Central memory CD8-positive, alpha-beta T cell (primary cell): ENCODE measurements at regions not wholly inside any gene's neighbourhood (a gene's known extent, or its start where the extent isn't known, plus 50 kb on each side); places are given as distances from the start of the nearest gene placed in this dataset.
A peak's percentile ranks its signal among the peaks of the same experiment; 100 is the strongest.

Experiments used
- ATAC-seq: fragments of 150-1000 bp; cut with Tn5 transposase; replicated peaks from 2 replicates; pipeline ENCODE4 v1.10.0; 2022; ENCODE audit warnings: mild to moderate bottlenecking, moderate FRiP score, moderate number of reproducible peaks; ENCODE audit not compliant: poor library complexity, severe bottlenecking; ENCODE audit errors: extremely low read depth
- DNase-seq, 2 donors: peaks; one replicate each; pipeline ENCODE4 v3.0.0; 2021; ENCODE audit warnings: low spot score in 2 of 2
- H3K27ac Mint-ChIP-seq: one replicate; pipeline ENCODE4 v1.8.0; 2022; ENCODE audit warnings: low read depth, mild to moderate bottlenecking, moderate library complexity, mixed read lengths
- H3K27me3 Mint-ChIP-seq: one replicate; pipeline ENCODE4 v1.8.0; 2022; ENCODE audit warnings: mixed read lengths
- H3K36me3 Mint-ChIP-seq: one replicate; pipeline ENCODE4 v1.8.0; 2022; ENCODE audit warnings: mild to moderate bottlenecking, moderate library complexity, mixed read lengths; ENCODE audit not compliant: insufficient read depth
- H3K4me1 Mint-ChIP-seq: one replicate; pipeline ENCODE4 v1.8.0; 2022; ENCODE audit warnings: mixed read lengths
- H3K4me3 Mint-ChIP-seq: one replicate; pipeline ENCODE4 v1.8.0; 2022; ENCODE audit warnings: mild to moderate bottlenecking, moderate library complexity, mixed read lengths
- H3K9me3 Mint-ChIP-seq: one replicate; pipeline ENCODE4 v1.8.0; 2022; ENCODE audit warnings: mixed read lengths

- Mint-ChIP-seq H3K9me3 (peaks cover 7% of the 10 kb centered on the region), H3K27me3 (peaks cover 38% of the 10 kb centered on the region), H3K36me3 (peaks cover 2% of the 10 kb centered on the region), H3K4me3 (no peak overlapping the region), H3K4me1 (peaks cover 6% of the 10 kb centered on the region), H3K27ac (no peak overlapping the region)
- ATAC-seq (no peak), DNase-seq (no peak)
Observed at GRCh38 chr10:4351723-4352413, 474.1 kb upstream of the AKR1E2 start.

- H3K4me1 Mint-ChIP-seq: no peaks in the 10 kb centered on the region
- H3K9me3 Mint-ChIP-seq: no peaks in the 10 kb centered on the region
- no peak overlapping the region for H3K27ac Mint-ChIP-seq
- no peak for DNase-seq
- H3K27me3 Mint-ChIP-seq: peaks cover 44% of the 10 kb centered on the region
- no peaks in the 10 kb centered on the region for H3K36me3 Mint-ChIP-seq
- H3K4me3 Mint-ChIP-seq: no peak overlapping the region
- ATAC-seq: no peak
Observed at GRCh38 chr10:4347397-4347796, 478.6 kb upstream of the AKR1E2 start.

GRCh38 chr10:4345877-4346646, 479.9 kb upstream of the AKR1E2 start:
- Mint-ChIP-seq H3K36me3 (no peaks in the 10 kb centered on the region), H3K27me3 (peaks cover 38% of the 10 kb centered on the region), H3K4me3 (no peak overlapping the region), H3K4me1 (no peaks in the 10 kb centered on the region), H3K9me3 (no peaks in the 10 kb centered on the region), H3K27ac (no peak overlapping the region)
- DNase-seq (no peak), ATAC-seq (no peak)

- Mint-ChIP-seq H3K4me1 (no peaks in the 10 kb centered on the region), H3K36me3 (no peaks in the 10 kb centered on the region), H3K27ac (no peak overlapping the region), H3K9me3 (no peaks in the 10 kb centered on the region), H3K4me3 (no peak overlapping the region), H3K27me3 (peaks cover 35% of the 10 kb centered on the region)
- no peak for ATAC-seq
- no peak for DNase-seq
Observed at GRCh38 chr10:4344492-4344994, 481.5 kb upstream of the AKR1E2 start.

- no peaks in the 10 kb centered on the region for H3K36me3 Mint-ChIP-seq
- no peaks in the 10 kb centered on the region for H3K4me1 Mint-ChIP-seq
- H3K27me3 Mint-ChIP-seq: peaks cover 35% of the 10 kb centered on the region
- DNase-seq (no peak), ATAC-seq (no peak)
- no peak overlapping the region for H3K4me3 Mint-ChIP-seq
- H3K27ac Mint-ChIP-seq: no peak overlapping the region
- no peaks in the 10 kb centered on the region for H3K9me3 Mint-ChIP-seq
Observed at GRCh38 chr10:4343873-4344272, 482.1 kb upstream of the AKR1E2 start.

- no peaks in the 10 kb centered on the region for H3K9me3 Mint-ChIP-seq
- no peaks in the 10 kb centered on the region for H3K36me3 Mint-ChIP-seq
- no peak overlapping the region for H3K27ac Mint-ChIP-seq
Observed at GRCh38 chr10:4343091-4343490, 482.9 kb upstream of the AKR1E2 start.

GRCh38 chr10:4338768-4339167, 487.2 kb upstream of the AKR1E2 start:
- peaks cover 15% of the 10 kb centered on the region for H3K27me3 Mint-ChIP-seq
- H3K27ac Mint-ChIP-seq: no peak overlapping the region
- DNase-seq (no peak), ATAC-seq (no peak)
- no peak overlapping the region for H3K4me3 Mint-ChIP-seq
- no peaks in the 10 kb centered on the region for H3K4me1 Mint-ChIP-seq
- no peaks in the 10 kb centered on the region for H3K9me3 Mint-ChIP-seq
- no peaks in the 10 kb centered on the region for H3K36me3 Mint-ChIP-seq

More at GRCh38 chr10:4343091-4343490, 482.9 kb upstream of the AKR1E2 start:
- H3K27me3 Mint-ChIP-seq: peaks cover 35% of the 10 kb centered on the region
- DNase-seq (no peak), ATAC-seq (no peak)
- no peaks in the 10 kb centered on the region for H3K4me1 Mint-ChIP-seq
- H3K4me3 Mint-ChIP-seq: no peak overlapping the region

- H3K27me3 Mint-ChIP-seq: peaks cover 7% of the 10 kb centered on the region
- H3K4me1 Mint-ChIP-seq: no peaks in the 10 kb centered on the region
- DNase-seq (no peak), ATAC-seq (no peak)
- no peak overlapping the region for H3K4me3 Mint-ChIP-seq
- no peaks in the 10 kb centered on the region for H3K36me3 Mint-ChIP-seq
- no peak overlapping the region for H3K27ac Mint-ChIP-seq
- no peaks in the 10 kb centered on the region for H3K9me3 Mint-ChIP-seq
Observed at GRCh38 chr10:4337563-4337962, 488.4 kb upstream of the AKR1E2 start.

- DNase-seq (no peak), ATAC-seq (no peak)
- no peaks in the 10 kb centered on the region for H3K4me1 Mint-ChIP-seq
- no peak overlapping the region for H3K4me3 Mint-ChIP-seq
- H3K9me3 Mint-ChIP-seq: no peaks in the 10 kb centered on the region
- H3K27ac Mint-ChIP-seq: no peak overlapping the region
- H3K36me3 Mint-ChIP-seq: no peaks in the 10 kb centered on the region
- H3K27me3 Mint-ChIP-seq: no peaks in the 10 kb centered on the region
Observed at GRCh38 chr10:4334871-4335270, 491.1 kb upstream of the AKR1E2 start.

- DNase-seq (no peak), ATAC-seq (no peak)
- Mint-ChIP-seq H3K27me3 (no peaks in the 10 kb centered on the region), H3K36me3 (no peaks in the 10 kb centered on the region), H3K9me3 (no peaks in the 10 kb centered on the region), H3K4me1 (no peaks in the 10 kb centered on the region), H3K4me3 (no peak overlapping the region), H3K27ac (no peak overlapping the region)
Observed at GRCh38 chr10:4334015-4334414, 492.0 kb upstream of the AKR1E2 start.

- Mint-ChIP-seq H3K27ac (no peak overlapping the region), H3K27me3 (no peaks in the 10 kb centered on the region), H3K4me3 (no peak overlapping the region), H3K9me3 (no peaks in the 10 kb centered on the region), H3K36me3 (no peaks in the 10 kb centered on the region), H3K4me1 (no peaks in the 10 kb centered on the region)
- ATAC-seq: peak; percentile 6
- no peak for DNase-seq
Observed at GRCh38 chr10:4333459-4333894, 492.5 kb upstream of the AKR1E2 start.

- Mint-ChIP-seq H3K4me3 (no peak overlapping the region), H3K4me1 (no peaks in the 10 kb centered on the region)
- peak; percentile 60 for ATAC-seq
Observed at GRCh38 chr10:4332764-4333458, 493.1 kb upstream of the AKR1E2 start.

More at GRCh38 chr10:4332764-4333458, 493.1 kb upstream of the AKR1E2 start:
- no peaks in the 10 kb centered on the region for H3K9me3 Mint-ChIP-seq
- no peaks in the 10 kb centered on the region for H3K27me3 Mint-ChIP-seq
- no peaks in the 10 kb centered on the region for H3K36me3 Mint-ChIP-seq
- H3K27ac Mint-ChIP-seq: no peak overlapping the region
- DNase-seq: no peak
